GM18867 (cell line): ENCODE measurements at regions not wholly inside any gene's neighbourhood (a gene's known extent, or its start where the extent isn't known, plus 50 kb on each side); places are given as distances from the start of the nearest gene placed in this dataset.
"Not testable (repeated sequence)": the region's sequence is repeated elsewhere in the genome, so short reads cannot be mapped to it uniquely, and the experiment has no call there.

Experiments
- ATAC-seq: cut with Tn5 transposase; IDR thresholded peaks from one replicate; pipeline ENCODE4 v1.9.1; 2021; ENCODE audit warnings: mild to moderate bottlenecking, moderate library complexity; ENCODE audit not compliant: unreplicated experiment

DNA sequence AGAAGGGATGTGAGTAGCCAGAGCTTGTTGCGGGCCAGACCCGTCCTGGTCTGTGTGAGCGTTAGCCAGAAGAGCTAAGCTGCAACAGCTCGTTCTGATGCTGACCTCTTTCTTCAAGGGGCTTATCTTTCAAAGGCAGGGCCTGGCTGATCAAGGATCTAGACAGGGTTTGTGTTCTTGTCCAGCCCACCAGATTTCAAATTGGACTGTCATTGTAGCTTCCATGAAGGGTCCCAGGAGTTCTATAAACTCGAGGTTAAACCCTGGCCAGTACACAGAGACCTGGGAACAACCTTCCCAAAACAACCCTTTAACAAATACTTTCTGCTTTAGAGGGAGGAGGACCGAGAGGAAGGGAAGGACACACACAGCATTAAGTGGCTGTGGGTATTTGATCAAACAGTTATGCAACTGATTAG, 153.0 kb upstream of the TUT7 start:
- no peak for ATAC-seq

DNA sequence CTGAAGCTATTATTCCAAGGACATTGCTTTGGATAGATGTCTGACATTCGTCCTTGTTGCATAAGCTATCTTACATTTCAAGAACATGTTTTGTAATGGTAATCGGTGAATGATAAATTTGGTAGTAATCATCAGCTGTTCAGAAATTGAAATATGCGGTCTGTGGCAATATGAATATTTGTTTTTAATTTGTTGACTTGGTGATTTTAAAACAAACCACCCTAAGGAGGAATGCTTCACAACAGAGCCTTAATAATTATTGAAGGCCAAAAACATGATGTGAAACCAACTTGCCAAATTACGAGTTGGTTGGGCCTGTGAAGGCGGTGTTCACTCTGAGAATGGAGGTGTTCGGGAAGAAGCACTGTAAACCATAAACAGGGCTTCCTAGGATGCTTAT, 149.7 kb upstream of the TUT7 start:
- ATAC-seq, result no peak

DNA sequence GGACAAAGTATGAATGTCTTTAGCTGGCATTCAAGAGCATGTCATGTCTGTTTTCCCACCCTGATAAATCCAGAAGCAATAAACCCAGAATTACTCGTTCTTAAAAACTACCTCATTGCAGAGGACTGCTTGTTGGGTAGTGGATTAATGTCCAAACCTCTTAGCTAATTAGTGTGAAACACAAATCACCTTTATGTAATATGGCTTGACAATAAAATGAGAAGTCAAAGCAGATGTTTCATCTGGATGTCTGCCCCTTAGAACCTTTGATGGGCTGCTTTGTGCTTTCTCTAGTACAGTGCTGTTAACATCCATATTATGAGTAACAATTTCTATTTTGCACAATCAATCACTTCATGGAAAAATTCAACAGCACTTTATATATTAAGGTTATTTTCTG, 149.1 kb upstream of the TUT7 start:
- no peak for ATAC-seq

DNA sequence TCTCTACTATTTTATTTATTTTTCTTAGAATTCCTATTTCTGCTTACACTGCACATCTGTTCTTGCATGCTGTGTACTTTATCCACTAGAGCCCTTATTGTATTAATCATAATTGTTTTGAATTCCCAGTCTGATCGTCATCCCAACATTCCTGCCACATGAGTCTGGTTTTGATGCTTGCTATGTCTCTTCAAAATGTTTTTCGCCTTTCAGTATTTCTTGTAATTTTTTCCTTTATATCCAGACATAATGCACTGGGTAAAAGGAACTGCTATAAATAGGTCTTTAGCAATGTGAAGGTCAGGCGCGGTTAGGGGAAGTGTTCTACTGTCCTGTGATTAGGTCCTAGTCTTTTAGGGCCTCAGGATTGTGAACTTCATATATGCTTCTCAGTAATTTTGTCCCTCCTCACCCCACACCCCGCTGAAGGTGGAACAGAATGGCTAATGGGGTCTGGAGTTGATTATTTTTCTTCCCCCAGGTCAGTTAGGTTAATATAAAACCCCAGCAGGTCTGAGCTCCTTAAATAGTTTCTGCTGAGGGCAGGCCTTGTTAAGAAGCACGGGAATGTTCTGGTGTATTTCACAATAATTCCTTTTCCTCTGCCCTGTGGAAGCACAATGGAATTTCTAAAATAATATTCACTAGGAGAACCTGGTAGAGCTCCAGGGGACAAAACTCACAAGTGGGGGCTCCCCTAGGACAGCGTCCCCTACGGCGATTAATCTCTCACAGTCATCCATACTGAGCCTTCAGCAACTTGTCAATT, 146.6 kb upstream of the TUT7 start:
- ATAC-seq, result no peak

DNA sequence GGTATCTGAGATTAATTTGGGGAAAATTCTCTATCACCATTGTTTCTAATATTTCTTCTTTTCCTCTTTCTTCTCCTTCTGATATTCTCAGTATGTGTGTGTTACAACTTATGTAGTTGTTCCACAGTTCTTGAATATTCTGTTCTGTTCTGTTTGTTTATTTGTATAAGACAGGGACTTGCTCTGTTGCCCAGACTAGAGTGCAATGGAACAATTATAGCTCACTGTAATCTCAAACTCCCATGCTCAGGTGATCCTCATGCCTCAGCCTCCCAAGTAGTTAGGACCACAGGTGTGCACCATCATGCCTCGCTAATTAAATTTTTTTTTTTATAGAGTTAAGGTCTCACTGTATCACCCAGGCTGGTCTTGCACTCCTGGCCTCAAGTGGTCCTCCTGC, 145.8 kb upstream of the TUT7 start:
- no peak for ATAC-seq

DNA sequence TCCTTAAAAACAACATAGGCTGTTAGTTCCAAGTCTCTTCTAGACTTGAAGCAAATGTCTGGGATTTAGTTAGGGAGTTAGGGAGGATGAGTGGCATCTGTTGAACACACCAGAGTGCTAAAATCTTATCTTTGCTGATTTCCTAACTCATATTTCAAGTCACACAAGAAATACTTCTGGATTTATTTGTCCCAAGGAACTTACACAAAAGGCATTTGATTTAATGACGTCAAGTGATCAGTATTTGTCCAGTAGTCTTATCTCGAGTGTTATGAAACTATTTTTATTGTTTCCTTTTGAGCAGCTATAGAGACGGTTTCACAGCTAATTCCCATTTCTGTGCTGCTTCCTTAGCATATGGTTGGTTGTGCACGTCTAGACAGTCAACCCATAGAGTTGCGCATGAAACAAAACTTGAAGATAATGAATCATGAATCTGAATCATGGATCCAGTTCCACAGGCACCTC, 140.5 kb upstream of the TUT7 start:
- ATAC-seq, result no peak

DNA sequence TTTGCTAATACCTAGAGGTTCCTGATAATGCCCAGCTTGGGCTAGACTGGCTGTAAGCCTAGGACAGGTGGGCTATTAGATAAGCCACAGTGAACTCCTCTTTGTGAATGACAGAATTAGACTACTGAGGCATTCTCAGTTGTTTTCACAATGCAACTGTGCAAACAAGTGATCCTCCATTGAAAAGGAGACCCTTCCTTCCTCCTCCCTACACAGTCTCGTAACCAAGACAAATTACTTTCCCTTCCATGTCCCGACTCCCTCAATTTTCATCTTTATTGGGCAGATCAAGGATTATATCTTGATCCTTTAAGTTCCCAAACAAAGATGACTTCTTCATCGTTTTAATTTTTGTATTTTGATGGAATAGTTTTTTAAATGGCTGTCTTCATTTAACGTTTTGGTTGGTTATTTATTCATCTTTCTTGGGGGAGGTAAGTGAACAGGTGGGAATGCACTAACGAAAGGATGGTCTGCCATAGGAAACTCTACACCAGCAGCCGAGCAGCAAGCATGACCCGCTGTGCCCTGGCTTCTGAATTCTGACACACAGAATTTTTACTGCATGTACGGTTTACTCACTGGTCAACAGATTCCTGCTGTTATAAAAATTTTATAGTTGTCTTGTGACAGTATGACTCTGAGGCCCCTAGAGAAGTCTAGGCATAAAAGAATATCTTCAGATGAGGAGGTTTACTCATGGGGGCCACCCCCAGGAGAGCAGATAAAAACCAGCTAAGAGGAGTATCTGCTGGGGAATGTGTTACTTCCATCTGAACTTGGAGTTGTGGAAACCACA, 137.5 kb upstream of the TUT7 start:
- ATAC-seq, result no peak

DNA sequence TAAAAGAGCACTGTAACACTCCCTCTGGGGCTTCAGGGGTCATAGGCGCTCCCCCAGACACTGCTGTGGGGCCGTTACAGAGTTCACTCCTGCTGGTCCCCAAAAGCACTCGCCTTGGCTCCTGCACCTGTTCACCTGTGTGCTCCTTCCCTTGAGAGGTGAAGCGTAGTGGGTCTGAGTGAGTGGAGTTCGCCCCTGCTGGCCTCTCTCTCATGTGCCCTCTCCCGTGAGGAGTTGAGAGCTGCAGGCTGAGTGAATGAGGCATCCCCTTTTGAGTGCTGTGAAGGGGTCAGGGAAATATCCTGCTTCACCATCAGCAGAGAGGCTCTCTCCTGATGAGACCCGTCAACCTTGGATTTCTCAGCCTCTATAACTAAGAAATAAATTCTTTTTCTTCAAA, 134.6 kb upstream of the TUT7 start:
- no peak for ATAC-seq

DNA sequence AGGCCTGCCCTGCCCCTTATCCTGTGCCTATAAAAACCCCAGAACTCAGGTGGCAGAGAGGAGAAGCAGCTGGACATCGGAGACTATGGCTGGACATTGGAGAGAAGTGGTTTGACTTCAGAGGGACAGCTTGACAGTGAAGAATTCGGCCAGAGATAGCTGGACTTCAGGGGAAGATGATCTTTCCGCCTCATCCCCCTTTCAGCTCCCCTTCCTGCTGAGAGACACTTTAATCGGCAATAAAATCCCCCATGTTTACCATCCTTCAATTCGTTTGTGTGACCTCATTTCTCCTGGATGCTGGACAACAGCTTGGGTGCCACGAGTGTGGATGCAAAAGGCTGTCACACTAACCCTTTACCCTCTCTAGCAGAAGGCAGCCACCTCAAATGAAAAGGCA, 134.1 kb upstream of the TUT7 start:
- ATAC-seq, result no peak

DNA sequence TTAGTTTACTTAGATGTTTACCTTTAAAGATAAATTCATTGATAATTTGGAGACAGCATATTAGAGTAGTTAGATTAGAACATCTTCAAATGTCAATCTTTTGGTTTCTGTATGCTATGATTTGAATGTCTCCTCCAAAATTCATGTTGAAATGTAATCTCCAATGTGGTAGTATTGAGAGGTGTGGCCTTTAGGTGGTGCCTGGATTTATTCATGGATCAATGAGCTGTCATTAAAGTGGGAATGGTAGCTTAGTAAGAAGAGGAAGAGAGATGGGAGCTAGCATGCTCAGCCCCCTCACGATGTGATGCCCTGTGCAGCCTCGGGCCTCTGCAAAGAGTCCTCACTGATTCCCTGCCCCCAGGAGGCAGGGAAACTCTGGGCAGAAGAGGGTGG, 133.6 kb upstream of the TUT7 start:
- no peak for ATAC-seq

DNA sequence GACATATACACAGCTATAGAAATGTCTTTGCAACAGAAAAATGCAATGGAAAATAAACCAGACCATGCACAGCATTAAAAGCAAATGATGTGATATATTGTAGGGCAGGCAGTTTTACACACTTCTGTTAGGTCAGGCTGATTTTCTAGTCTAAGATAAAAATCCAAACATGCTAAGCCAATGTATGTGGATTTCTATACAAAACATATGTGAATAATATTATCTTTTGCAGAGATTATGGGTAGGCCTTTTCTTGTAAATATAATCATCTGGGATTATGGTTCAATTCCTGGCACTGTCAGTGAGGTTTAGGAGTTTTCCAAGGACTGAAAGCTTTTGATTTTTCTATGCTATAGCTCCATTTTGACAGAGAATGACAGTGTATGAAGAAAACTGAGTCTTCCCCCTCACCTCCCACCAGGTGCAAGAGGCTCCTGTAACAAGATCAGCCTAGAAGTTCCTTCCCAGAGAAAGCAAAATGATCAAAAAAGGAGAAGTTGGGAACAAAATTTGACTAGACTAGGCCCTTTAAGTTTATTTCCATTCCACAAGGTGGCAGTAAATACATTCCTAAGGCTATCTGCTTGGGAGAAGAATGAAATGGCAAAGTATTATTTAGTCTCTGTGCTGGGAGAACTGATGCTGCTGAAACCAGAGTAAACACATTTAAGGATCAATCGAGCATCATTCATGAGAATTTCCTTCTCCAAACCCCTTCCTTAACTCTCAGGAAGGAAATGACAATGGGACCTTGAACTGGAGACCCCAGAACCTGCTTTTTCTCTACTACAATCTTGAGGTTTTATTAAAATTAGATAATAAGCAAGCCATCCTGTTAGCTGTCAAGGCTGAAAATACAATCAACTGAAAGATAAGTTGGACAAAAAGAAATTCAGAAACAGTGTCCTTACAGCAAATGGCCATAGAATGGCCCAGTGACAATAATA, 133.0 kb upstream of the TUT7 start:
- no peak for ATAC-seq

DNA sequence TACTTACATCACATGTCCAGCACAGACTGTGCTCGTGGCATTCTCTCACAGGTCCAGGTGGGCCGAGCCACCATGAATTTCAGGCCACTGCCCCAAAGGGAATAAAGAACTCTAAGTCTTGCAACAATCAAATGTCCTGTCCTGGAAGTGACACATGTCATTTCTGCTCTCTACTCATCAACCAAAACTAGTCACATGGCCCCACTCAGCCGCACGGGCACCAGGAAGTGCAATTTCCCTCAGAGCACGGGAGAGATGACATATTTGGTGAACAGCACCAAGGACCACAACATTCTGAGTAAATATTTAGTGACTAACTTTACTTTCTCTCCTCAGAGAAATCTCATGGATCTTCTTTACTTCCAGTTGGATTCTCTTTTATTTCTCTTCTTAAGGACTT, 131.1 kb upstream of the TUT7 start:
- peak; percentile 64 for ATAC-seq

DNA sequence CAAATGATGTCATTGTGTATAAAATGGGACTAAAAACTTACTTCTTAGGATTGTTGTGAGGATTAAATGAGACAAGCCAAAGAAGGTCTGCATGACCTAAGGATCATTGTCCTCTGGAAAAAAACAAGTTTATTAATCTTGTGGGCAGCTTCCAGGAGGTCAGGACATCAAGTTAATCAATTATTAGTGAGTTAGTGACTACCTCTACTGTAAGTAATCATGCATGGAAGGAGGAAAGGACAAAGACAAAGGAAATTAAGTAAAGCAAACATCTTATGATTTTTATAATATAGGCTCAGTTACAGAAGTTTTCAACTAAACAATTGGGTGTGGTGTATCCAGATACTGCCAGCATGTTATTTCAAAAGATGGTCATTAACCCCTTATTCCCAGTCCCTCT, 129.3 kb upstream of the TUT7 start:
- ATAC-seq, result no peak

DNA sequence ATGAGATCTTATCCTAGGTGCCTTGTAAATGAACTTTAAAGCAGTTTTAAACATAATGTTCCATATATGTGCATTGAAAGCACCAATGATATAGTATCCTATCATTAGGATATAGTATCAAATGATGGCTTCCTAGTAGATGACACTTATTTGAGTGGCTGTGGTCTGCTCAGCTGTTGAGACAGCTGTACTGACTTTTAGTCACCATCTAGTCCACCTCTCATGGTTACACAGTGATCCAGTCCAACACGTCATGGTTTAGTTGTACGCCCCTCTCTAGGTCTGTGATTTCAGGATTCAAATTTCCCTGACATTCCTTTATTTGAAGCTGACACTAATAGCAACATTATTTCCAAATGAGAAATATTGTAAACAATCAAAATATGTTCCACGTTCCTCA, 127.3 kb upstream of the TUT7 start:
- no peak for ATAC-seq

DNA sequence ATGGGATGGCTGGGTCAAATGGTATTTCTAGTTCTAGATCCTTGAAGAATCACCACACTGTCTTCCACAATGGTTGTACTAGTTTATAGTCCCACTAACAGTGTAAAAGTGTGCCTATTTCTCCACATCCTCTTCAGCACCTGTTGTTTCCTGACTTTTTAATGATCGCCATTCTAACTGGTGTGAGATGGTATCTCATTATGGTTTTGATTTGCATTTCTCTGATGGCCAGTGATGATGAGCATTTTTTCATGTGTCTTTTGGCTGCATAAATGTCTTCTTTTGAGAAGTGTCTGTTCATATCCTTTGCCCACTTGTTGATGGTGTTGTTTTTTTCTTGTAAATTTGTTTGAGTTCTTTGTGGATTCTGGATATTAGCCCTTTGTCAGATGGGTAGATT, 121.0 kb upstream of the TUT7 start:
- ATAC-seq, result not testable (repeated sequence)

DNA sequence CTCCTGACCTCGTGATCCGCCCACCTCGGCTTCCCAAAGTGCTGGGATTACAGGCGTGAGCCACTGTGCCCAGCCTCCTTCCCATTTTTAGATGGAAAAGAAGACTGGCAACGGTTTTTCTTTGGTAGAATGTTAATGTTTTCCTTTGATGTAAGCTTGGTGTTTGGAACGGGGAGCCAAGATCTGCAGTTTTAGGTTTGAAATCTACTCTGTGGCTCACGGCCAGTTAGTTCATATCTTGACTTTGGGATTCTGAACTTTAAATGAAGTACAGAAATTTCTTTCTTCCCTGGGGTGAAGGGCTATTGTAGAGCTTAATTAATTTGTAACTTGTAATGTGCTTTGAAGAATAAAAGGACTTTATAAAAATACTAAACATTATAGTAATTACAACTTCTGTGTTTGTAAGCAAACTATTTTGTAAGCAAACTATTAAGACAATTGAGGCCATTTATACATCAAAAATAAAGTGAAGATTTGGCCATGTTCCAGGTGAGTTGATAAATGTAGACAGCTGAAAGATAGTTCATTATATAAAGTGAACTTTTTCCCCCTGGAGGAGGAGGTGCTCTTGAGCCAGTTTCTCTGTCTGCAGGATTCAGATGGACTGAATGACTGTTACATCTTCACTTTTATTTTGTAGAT, 117.1 kb upstream of the TUT7 start:
- no peak for ATAC-seq

DNA sequence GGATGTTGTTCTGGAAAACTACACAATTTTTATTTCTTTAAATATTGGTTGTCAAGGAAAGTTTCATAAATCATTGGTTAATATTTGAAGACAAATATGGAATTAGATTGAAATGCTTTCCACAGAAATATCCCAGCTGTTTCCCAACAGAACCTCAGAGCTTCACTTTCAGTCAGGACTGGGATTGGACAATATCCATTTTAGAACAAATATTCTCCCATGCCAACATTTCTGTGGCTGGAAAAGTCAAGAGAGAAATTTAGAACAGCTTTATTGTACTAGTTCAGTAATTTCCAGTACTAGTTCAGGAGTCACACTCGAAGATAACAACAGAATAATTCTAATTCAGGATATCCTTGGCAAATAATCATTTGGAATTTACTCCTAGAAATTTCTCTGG, 116.1 kb upstream of the TUT7 start:
- ATAC-seq, result no peak

DNA sequence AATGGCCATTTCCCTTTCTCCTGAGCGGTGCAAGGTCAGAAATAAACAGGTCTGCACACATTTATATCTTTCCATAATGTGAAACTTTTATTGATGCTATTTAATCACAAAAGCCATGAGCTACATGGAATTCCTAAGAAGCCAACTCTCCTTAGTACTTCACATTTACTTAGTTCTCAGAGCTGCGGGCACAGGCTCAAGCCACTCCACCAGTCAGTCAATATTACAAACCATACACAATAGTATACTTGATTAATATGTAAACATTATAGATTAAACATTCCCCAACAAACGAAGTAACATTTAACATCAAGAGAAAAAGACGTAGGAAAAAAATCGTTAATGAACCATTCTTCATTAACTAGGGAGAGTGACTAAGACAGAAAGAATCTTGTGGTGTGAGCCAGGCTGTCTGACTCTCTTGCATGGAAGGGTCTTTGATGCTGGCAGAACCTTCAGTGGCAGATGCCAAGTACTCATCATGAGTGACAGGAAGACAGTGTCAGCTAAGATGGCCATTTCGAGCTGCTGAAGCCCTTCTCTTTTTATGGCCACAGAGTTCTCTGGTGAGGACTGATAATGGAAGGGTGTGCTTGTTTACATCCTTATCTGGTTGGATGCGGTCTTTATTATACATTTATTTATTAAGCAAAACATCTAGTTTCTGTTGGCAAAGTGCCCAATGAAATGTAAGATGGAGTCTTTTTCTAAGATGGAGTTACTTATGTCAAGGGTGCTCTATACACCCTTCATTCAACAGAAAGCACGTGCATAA, 115.5 kb upstream of the TUT7 start:
- no peak for ATAC-seq

DNA sequence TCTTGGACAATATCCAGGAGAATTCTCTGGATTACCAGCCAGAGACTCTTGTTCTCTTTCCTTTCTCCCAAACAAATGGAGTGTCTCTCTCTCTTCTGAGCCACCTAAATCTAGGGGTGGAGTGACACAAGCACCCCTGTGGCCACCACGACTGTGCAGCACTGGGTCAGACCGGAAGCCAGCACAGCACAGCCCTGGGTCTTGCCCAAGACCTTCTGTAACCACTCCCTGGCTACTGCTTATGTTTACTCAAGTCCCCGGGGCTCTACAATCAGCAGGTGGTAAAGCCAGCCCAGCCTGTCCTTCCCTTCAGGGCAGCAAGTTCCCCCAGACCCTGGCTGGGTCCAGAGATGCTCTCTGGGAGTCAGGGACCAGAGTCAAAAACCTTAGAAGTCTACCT, 110.0 kb upstream of the TUT7 start:
- no peak for ATAC-seq
